Ovary (tissue), 7 donors: ENCODE measurements at regions not wholly inside any gene's neighbourhood (a gene's known extent, or its start where the extent isn't known, plus 50 kb on each side); places are given as distances from the start of the nearest gene placed in this dataset.
"Not testable (repeated sequence)": the region's sequence is repeated elsewhere in the genome, so short reads cannot be mapped to it uniquely, and the experiment has no call there.

Experiments
- DNase-seq, 5 donors: peaks; one replicate each; pipeline ENCODE4 v3.0.0-alpha.2; 2019 to 2020
- H3K27ac ChIP-seq, 2 donors: fragments of 200-600 bp; one replicate each; pipeline versions ENCODE4 v1.5.1 to v1.8.0; 2019 to 2022
- H3K27me3 ChIP-seq: fragments of 200-600 bp; one replicate; pipeline ENCODE4 v1.8.0; 2022
- H3K36me3 ChIP-seq: fragments of 200-600 bp; sonication (generic); one replicate; pipeline ENCODE4 v1.5.1; 2019
- H3K4me1 ChIP-seq: one replicate; pipeline ENCODE4 v1.8.1; 2013; ENCODE audit warnings: mild to moderate bottlenecking, moderate library complexity; ENCODE audit not compliant: insufficient read depth
- H3K4me3 ChIP-seq: fragments of 200-600 bp; sonication (generic); one replicate; pipeline ENCODE4 v1.5.1; 2017
- H3K9me3 ChIP-seq, 2 donors: fragments of 200-600 bp in 1 of 2; sonication (generic) in 1 of 2; one replicate each; pipeline versions ENCODE4 v1.5.1 to v1.8.1; 2013 to 2019; ENCODE audit warnings: mild to moderate bottlenecking in 1 of 2, moderate library complexity in 1 of 2
- CTCF ChIP-seq, 3 donors: fragments of 450-650 bp in 2 of 3; fragments of 200-600 bp in 1 of 3; IDR thresholded peaks; one replicate each; pipeline versions ENCODE4 v1.5.1 to v1.8.0; 2016 to 2022; ENCODE audit warnings: antibody characterized with exemption in 3 of 3, mild to moderate bottlenecking in 1 of 3
- EP300 ChIP-seq: sonication (generic); formaldehyde crosslinking; IDR thresholded peaks from one replicate; pipeline ENCODE4 v1.6.1; 2017; ENCODE audit warnings: antibody characterized with exemption
- POLR2A ChIP-seq: fragments of 450-650 bp; IDR thresholded peaks from one replicate; pipeline ENCODE4 v1.6.1; 2017; ENCODE audit warnings: antibody characterized with exemption, mild to moderate bottlenecking, moderate library complexity
- WGBS, 3 donors: extraction: QIAGEN DNeasy Blood & Tissue Kit in 1 of 3; methylation state at CpG; one replicate each; pipeline versions ENCODE4 v1.1.5 to v1.1.7; 2013 to 2017; 5-methylcytosine and 5-hydroxymethylcytosine counted together
- intact Hi-C, 4 donors: fragments of 100-400 bp; cut with DNase I; formaldehyde crosslinking; loops; one replicate each; pipeline versions ENCODE4 v1.11.0 to v1.15.1; 2022 to 2023
- donor health status: DM: no; HTN: no; CAD: no; lungs with moderate emphysema.
- donor health status: DM: no; HTN: no; CAD: no.
- donor health status: Bipolar disorder and iron deficiency.
- donor health status: DM: no; HTN: no; CAD: no.
- donor health status: DM: yes; HTN: yes; CAD: no.

DNA sequence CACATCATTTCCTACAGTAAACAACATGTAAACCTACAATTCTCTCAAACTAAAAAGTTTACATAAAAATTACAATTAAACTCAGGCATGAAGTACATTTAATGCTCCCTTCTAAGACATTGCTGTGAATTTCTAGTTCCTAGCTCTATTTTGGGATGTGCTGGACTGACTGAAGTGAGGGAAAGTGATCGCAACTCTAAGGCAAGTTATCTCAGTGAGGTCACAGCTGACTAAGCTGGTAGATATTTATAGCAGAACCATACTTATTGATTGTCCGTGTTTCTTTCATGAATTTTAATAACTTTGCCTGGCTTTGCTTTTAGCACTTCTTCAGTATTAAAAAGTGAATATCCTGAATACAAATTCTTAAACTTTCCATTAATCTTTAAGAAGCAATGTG is 570.4 kb upstream of the GALNTL6 start:
- Histone ChIP-seq H3K27ac (no peak overlapping the region), H3K4me3 (no peak overlapping the region), H3K36me3 (no peaks in the 10 kb centered on the region), H3K9me3 (no peaks in the 10 kb centered on the region), H3K27me3 (no peaks in the 10 kb centered on the region), H3K4me1 (no peaks in the 10 kb centered on the region)
- intact Hi-C loops, result no loop called here
- no peak for DNase-seq
- WGBS, 3 donors, result 61 to 78% (median 65%) methylated on average over 2 of the region's 2 CpGs
- TF ChIP-seq EP300 (no peak), POLR2A (no peak), CTCF (IDR thresholded peaks at IDR 0.05) (no peak)

GRCh38 chr4:171239196-171239595 is 574.0 kb upstream of the GALNTL6 start:
- H3K9me3 ChIP-seq, result no peaks in the 10 kb centered on the region
- WGBS, 3 donors, result 86 to 88% (median 87%) methylated on average over 1 of the region's 1 CpG
- TF ChIP-seq CTCF (IDR thresholded peaks at IDR 0.05), result no peak
- no peak for TF ChIP-seq EP300
- no peak for TF ChIP-seq POLR2A
- H3K27ac ChIP-seq, result no peak overlapping the region
- H3K36me3 ChIP-seq, result no peaks in the 10 kb centered on the region
- H3K4me3 ChIP-seq, result no peak overlapping the region
- no peak for DNase-seq
- intact Hi-C loops, result no loop called here
- no peaks in the 10 kb centered on the region for H3K27me3 ChIP-seq
- H3K4me1 ChIP-seq, result no peaks in the 10 kb centered on the region

GRCh38 chr4:171235521-171235920 is 577.7 kb upstream of the GALNTL6 start:
- Histone ChIP-seq H3K36me3 (no peaks in the 10 kb centered on the region), H3K4me3 (no peak overlapping the region), H3K4me1 (no peaks in the 10 kb centered on the region), H3K9me3 (no peaks in the 10 kb centered on the region), H3K27me3 (no peaks in the 10 kb centered on the region), H3K27ac (no peak overlapping the region)
- 37 to 43% (median 43%) methylated on average over 3 of the region's 3 CpGs for WGBS, 3 donors
- TF ChIP-seq POLR2A (no peak), CTCF (IDR thresholded peaks at IDR 0.05) (no peak), EP300 (no peak)
- intact Hi-C loops, result no loop called here
- DNase-seq, result no peak

- WGBS, 3 donors, result 86 to 98% (median 94%) methylated on average over 1 of the region's 1 CpG
- DNase-seq, H3K27me3 ChIP-seq, H3K4me3 ChIP-seq, H3K4me1 ChIP-seq, intact Hi-C loops, H3K36me3 ChIP-seq, H3K27ac ChIP-seq, H3K9me3 ChIP-seq: not testable (repeated sequence)
Measured at GRCh38 chr4:171229354-171229753, 583.9 kb upstream of the GALNTL6 start.

GRCh38 chr4:171221181-171221580 is 592.0 kb upstream of the GALNTL6 start:
- H3K36me3 ChIP-seq, result no peaks in the 10 kb centered on the region
- H3K4me1 ChIP-seq, result no peaks in the 10 kb centered on the region
- no peak overlapping the region for H3K27ac ChIP-seq
- no peaks in the 10 kb centered on the region for H3K27me3 ChIP-seq
- 55 to 64% (median 61%) methylated on average over 7 of the region's 7 CpGs for WGBS, 3 donors
- no peak overlapping the region for H3K4me3 ChIP-seq
- intact Hi-C loops, result no loop called here
- TF ChIP-seq CTCF (IDR thresholded peaks at IDR 0.05), result no peak
- TF ChIP-seq POLR2A, result no peak
- no peak for TF ChIP-seq EP300
- no peaks in the 10 kb centered on the region for H3K9me3 ChIP-seq
- no peak for DNase-seq
